ENCODE measurements at regions not wholly inside any gene's neighbourhood (a gene's known extent, or its start where the extent isn't known, plus 50 kb on each side); places are given as distances from the start of the nearest gene placed in this dataset.

GRCh38 chr6:134708079-134708478 lies 241.8 kb downstream of the ALDH8A1 start:
- DNase-seq (ENCODE audit: low read depth in 2 of 2) = no peak

GRCh38 chr6:134707342-134708031 lies 242.4 kb downstream of the ALDH8A1 start:
- DNase-seq (ENCODE audit: low read depth in 2 of 2) = no peak

GRCh38 chr6:134706806-134707205 lies 243.1 kb downstream of the ALDH8A1 start:
- DNase-seq (ENCODE audit: low read depth in 2 of 2) = no peak

- no peak for DNase-seq (ENCODE audit: low read depth in 2 of 2)
Observed at GRCh38 chr6:134706153-134706552, 243.7 kb downstream of the ALDH8A1 start.

- no peak for DNase-seq (ENCODE audit: low read depth in 2 of 2)
Observed at GRCh38 chr6:134703206-134703605, 246.7 kb downstream of the ALDH8A1 start.

GRCh38 chr6:134702279-134702678 lies 247.6 kb downstream of the ALDH8A1 start:
- no peak for DNase-seq (ENCODE audit: low read depth in 2 of 2)

GRCh38 chr6:134701301-134701700 lies 248.6 kb downstream of the ALDH8A1 start:
- DNase-seq (ENCODE audit: low read depth in 2 of 2) = no peak

GRCh38 chr6:134698228-134698627 lies 251.7 kb downstream of the ALDH8A1 start:
- DNase-seq (ENCODE audit: low read depth in 2 of 2) = no peak

GRCh38 chr6:134692008-134692407 lies 257.9 kb downstream of the ALDH8A1 start:
- DNase-seq (ENCODE audit: low read depth in 2 of 2) = no peak

GRCh38 chr6:134691180-134691579 lies 258.7 kb downstream of the ALDH8A1 start:
- DNase-seq (ENCODE audit: low read depth in 2 of 2) = no peak

GRCh38 chr6:134690048-134690447 lies 259.9 kb downstream of the ALDH8A1 start:
- DNase-seq (ENCODE audit: low read depth in 2 of 2) = no peak

- DNase-seq (ENCODE audit: low read depth in 2 of 2) = no peak
Observed at GRCh38 chr6:134689641-134690040, 260.3 kb downstream of the ALDH8A1 start.

- DNase-seq (ENCODE audit: low read depth in 2 of 2) = no peak
Observed at GRCh38 chr6:134689177-134689576, 260.7 kb downstream of the ALDH8A1 start.

- no peak for DNase-seq (ENCODE audit: low read depth in 2 of 2)
Observed at GRCh38 chr6:134686071-134686470, 263.8 kb downstream of the ALDH8A1 start.

- DNase-seq (ENCODE audit: low read depth in 2 of 2) = no peak
Observed at GRCh38 chr6:134684423-134684795, 265.5 kb downstream of the ALDH8A1 start.

GRCh38 chr6:134683783-134684422 lies 266.0 kb downstream of the ALDH8A1 start:
- no peak for DNase-seq (ENCODE audit: low read depth in 2 of 2)

- no peak for DNase-seq (ENCODE audit: low read depth in 2 of 2)
Observed at GRCh38 chr6:134680433-134680832, 269.5 kb downstream of the ALDH8A1 start.

- DNase-seq (ENCODE audit: low read depth in 2 of 2) = no peak
Observed at GRCh38 chr6:134680021-134680420, 269.9 kb downstream of the ALDH8A1 start.

GRCh38 chr6:134678436-134678889 lies 271.4 kb downstream of the ALDH8A1 start:
- no peak for DNase-seq (ENCODE audit: low read depth in 2 of 2)

GRCh38 chr6:134676307-134677281 lies 273.3 kb downstream of the ALDH8A1 start:
- no peak for DNase-seq (ENCODE audit: low read depth in 2 of 2)

GRCh38 chr6:134675110-134676054 lies 274.5 kb downstream of the ALDH8A1 start:
- DNase-seq (ENCODE audit: low read depth in 2 of 2) = no peak

Data from stimulated activated CD4-positive, alpha-beta T cell treated with anti-CD3 and anti-CD28 coated beads, Interleukin-1b, Interleukin-23, amount 100 ng/mL, for 4 hours (primary cell).